Keratinocyte (primary cell): ENCODE measurements at regions not wholly inside any gene's neighbourhood (a gene's known extent, or its start where the extent isn't known, plus 50 kb on each side); places are given as distances from the start of the nearest gene placed in this dataset.

Source experiments
- CTCF ChIP-seq, 3 experiments: IDR thresholded peaks in 1 of 3; conservative IDR thresholded peaks in 1 of 3; optimal IDR thresholded peaks in 1 of 3; 2 replicates in 2 of 3; 3 replicates in 1 of 3; pipeline versions ENCODE3 to v1.5.1; 2011; ENCODE audit warnings: low read length in 3 of 3, mild to moderate bottlenecking in 3 of 3, moderate library complexity in 2 of 3, control low read depth in 1 of 3, inconsistent platforms in 1 of 3; ENCODE audit not compliant: insufficient read depth in 2 of 3; ENCODE audit errors: extremely low read depth in 1 of 3
- EZH2 ChIP-seq: IDR thresholded peaks from one replicate; pipeline ENCODE4 v1.6.1; 2012; ENCODE audit warnings: inconsistent platforms, mild to moderate bottlenecking, low read length, moderate library complexity

- TF ChIP-seq CTCF (optimal IDR thresholded peaks at IDR 0.05 in 1 of 3, IDR thresholded peaks at IDR 0.05 in 1 of 3, conservative IDR thresholded peaks at IDR 0.05 in 1 of 3; ENCODE audit: extremely low read depth in 1 of 3, insufficient read depth in 2 of 3, low read length in 3 of 3) (no peak), EZH2 (no peak)
These were observed 119.2 kb downstream of the SYF2 start for GRCh38 chr1:25113086-25113485.
